ENCODE measurements at regions not wholly inside any gene's neighbourhood (a gene's known extent, or its start where the extent isn't known, plus 50 kb on each side); places are given as distances from the start of the nearest gene placed in this dataset.

- TF ChIP-seq RCOR1 (IDR thresholded peaks at IDR 0.05; ENCODE audit: insufficient replicate concordance, low read length): no peak
- TF ChIP-seq, protein P1, sequence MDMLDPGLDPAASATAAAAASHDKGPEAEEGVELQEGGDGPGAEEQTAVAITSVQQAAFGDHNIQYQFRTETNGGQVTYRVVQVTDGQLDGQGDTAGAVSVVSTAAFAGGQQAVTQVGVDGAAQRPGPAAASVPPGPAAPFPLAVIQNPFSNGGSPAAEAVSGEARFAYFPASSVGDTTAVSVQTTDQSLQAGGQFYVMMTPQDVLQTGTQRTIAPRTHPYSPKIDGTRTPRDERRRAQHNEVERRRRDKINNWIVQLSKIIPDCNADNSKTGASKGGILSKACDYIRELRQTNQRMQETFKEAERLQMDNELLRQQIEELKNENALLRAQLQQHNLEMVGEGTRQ (IDR thresholded peaks at IDR 0.05; ENCODE audit: low read depth, low read length): no peak
- TF ChIP-seq CEBPB (IDR thresholded peaks at IDR 0.05; ENCODE audit: low read depth, low read length): no peak
These were observed 239.3 kb downstream of the GAS1 start (continued) for GRCh38 chr9:86707932-86708510.

DNA sequence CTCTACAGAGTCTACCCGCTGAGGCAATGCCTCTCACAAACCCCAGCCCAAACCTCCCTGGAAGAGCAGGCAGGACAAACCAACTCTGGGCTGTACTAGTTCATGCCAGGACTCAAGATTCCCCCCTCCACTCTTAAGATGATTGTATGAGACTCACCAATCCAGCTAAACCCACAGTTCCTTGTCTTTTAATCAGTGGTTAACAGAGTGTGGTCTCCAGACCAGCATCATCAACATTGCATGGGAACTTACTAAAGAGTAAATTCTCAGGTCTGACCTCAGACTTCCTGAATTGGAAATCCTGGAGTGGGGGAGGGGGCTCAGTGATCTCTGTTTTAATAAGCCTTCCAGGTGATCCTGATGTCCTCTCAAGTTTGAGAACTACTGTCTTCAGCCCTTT, 240.9 kb downstream of the GAS1 start:
- intact Hi-C loops (cut with micrococcal nuclease): loop anchor here (5.0 kb wide), 1 partner anchor 219 kb away; no protein-coding TSS in a partner anchor
- no peak for TF ChIP-seq MAFK (IDR thresholded peaks at IDR 0.05; ENCODE audit: low read depth, low read length)
- no peak for TF ChIP-seq FOS (IDR thresholded peaks at IDR 0.05; ENCODE audit: low read depth, low read length)
- no peak for TF ChIP-seq POLR2A (IDR thresholded peaks at IDR 0.05; ENCODE audit: low read depth, low read length)
- no peak for TF ChIP-seq MXI1 (IDR thresholded peaks at IDR 0.05; ENCODE audit: borderline replicate concordance, low read depth, low read length)
- TF ChIP-seq RCOR1 (IDR thresholded peaks at IDR 0.05; ENCODE audit: insufficient replicate concordance, low read length): no peak
- no peak for TF ChIP-seq SMC3 (IDR thresholded peaks at IDR 0.05; ENCODE audit: low read depth, low read length)
- no peak for TF ChIP-seq MAZ (IDR thresholded peaks at IDR 0.05; ENCODE audit: borderline replicate concordance, low read depth, low read length)
- POLR2A ChIA-PET (ENCODE audit: unreplicated experiment): no interaction called here

More for the DNA sequence above, 240.9 kb downstream of the GAS1 start:
- no peak overlapping the region for H3K4me2 ChIP-seq (ENCODE audit: low read depth, low read length)
- dilution Hi-C loops (cut with HindIII; ENCODE audit: low sequenced_read_pairs, unreplicated experiment) (no loop called here), in situ Hi-C loops (cut with MboI; ENCODE audit: low sequenced_read_pairs) (no loop called here)
- H4K8ac ChIP-seq (ENCODE audit: low read depth in 2 of 2, low read length in 2 of 2): no peak overlapping the region
- H3K9me3 ChIP-seq (ENCODE audit: control insufficient read depth, insufficient read depth, low read length): no peaks in the 10 kb centered on the region
- peaks cover 5% of the 10 kb centered on the region for H3K4me1 ChIP-seq (ENCODE audit: control insufficient read depth, insufficient read depth, low read length)
- no peaks in the 10 kb centered on the region for H3K36me3 ChIP-seq (ENCODE audit: control insufficient read depth, insufficient read depth, low read length)
- H2AK5ac ChIP-seq (ENCODE audit: low read depth, low read length): peak overlapping the region; percentile 39; the same call in 1 of the 2 replicates
- DNase-seq (peak; percentile 62), ATAC-seq (ENCODE audit: low read depth) (no peak)
- H2BK5ac ChIP-seq (ENCODE audit: low read depth, low read length, poor library complexity, severe bottlenecking): peak overlapping the region; percentile 41
- H3K23ac ChIP-seq (ENCODE audit: low read depth, low read length): no peak overlapping the region
- no peak overlapping the region for H3K14ac ChIP-seq (replicated peaks; ENCODE audit: low read depth, low read length)
- no peaks in the 10 kb centered on the region for H4K20me1 ChIP-seq (ENCODE audit: insufficient read depth, low read length)
- 0 out of 2 replicates have a peak overlapping the region, but pooled peaks have one; percentile 48 for H4K5ac ChIP-seq (ENCODE audit: low read depth, low read length)
- no peak overlapping the region for H3K4ac ChIP-seq (ENCODE audit: low read depth, low read length)
- no peak overlapping the region for H4K91ac ChIP-seq (ENCODE audit: insufficient read depth, low read depth, low read length)
- H2AFZ ChIP-seq (replicated peaks; ENCODE audit: low read length, poor library complexity): no peak overlapping the region
- H2AK9ac ChIP-seq (replicated peaks; ENCODE audit: low read depth, low read length, poor library complexity): no peak overlapping the region
- no CpG with 5 or more reads among the region's 1 CpG for WGBS, 2 experiments (ENCODE audit: extremely low coverage in 2 of 2, insufficient read length in 1 of 2)
- no peak overlapping the region for H3K27ac ChIP-seq (ENCODE audit: insufficient read depth, low read length)
- peaks cover 3% of the 10 kb centered on the region; the same call in 1 of the 2 replicates for H3K9me1 ChIP-seq (ENCODE audit: insufficient read depth, low read length)
- no peaks in the 10 kb centered on the region for H3K79me1 ChIP-seq (ENCODE audit: low read depth in 1 of 2, low read length in 2 of 2)
- H2BK120ac ChIP-seq (ENCODE audit: low read depth, low read length): no peak overlapping the region
- BruUV-seq (replicated peaks): no TSS peak
- no peak overlapping the region for H3K4me3 ChIP-seq (ENCODE audit: insufficient read depth, low read depth, low read length)
- H2BK20ac ChIP-seq (ENCODE audit: low read depth, low read length): no peak overlapping the region
- H3K27me3 ChIP-seq (ENCODE audit: control insufficient read depth, insufficient read depth, low read length): no peaks in the 10 kb centered on the region
- H3K56ac ChIP-seq (ENCODE audit: extremely low read depth, insufficient read depth, low read length): no peak overlapping the region
- no peak overlapping the region; the same call in 1 of the 2 replicates for H3K18ac ChIP-seq (ENCODE audit: low read depth, low read length)
- CTCF ChIA-PET: interaction anchor here (0.8 kb wide), 1 partner anchor 88 kb away, joined by 4 read pairs; no protein-coding TSS in a partner anchor
- 0 out of 3 replicates have a peak overlapping the region, but pooled peaks have one; percentile 46 for H2BK15ac ChIP-seq (ENCODE audit: low read depth, low read length)
- H3K9ac ChIP-seq (ENCODE audit: low read depth, low read length): no peak overlapping the region
